ENCODE measurements at regions not wholly inside any gene's neighbourhood (a gene's known extent, or its start where the extent isn't known, plus 50 kb on each side); places are given as distances from the start of the nearest gene placed in this dataset.

- H3K14ac ChIP-seq (ENCODE audit: insufficient read length), result no peak overlapping the region
- CTCF ChIA-PET (ENCODE audit: partially characterized antibody), result interaction anchor here (0.6 to 2.8 kb wide), 4 partner anchors 18 to 116 kb away, joined by 3 to 11 read pairs (median 4); no protein-coding TSS in a partner anchor
- POLR2A ChIA-PET (ENCODE audit: partially characterized antibody), result interaction anchor here (0.9 to 1.0 kb wide), 2 partner anchors 15 to 21 kb away, joined by 3 read pairs; no protein-coding TSS in a partner anchor
- peak overlapping the region; percentile 22 for H4K91ac ChIP-seq (replicated peaks; ENCODE audit: insufficient read length, low read length)
- peak overlapping the region; percentile 53 to 83 for H3K4me2 ChIP-seq (ENCODE audit: insufficient read depth in 1 of 2, low read depth in 2 of 2, low read length in 2 of 2)
- DNase-seq (ENCODE audit: low read depth in 1 of 2, low spot score in 2 of 2) (peak in 1 of 2 experiments; percentile 48), FAIRE-seq (no peak)
- H3K18ac ChIP-seq (ENCODE audit: extremely low read depth, low read length), result no peak overlapping the region; the same call in 1 of the 2 replicates
- no peaks in the 10 kb centered on the region for H4K20me1 ChIP-seq (replicated peaks in 1 of 2; ENCODE audit: control insufficient read depth in 1 of 2, insufficient read depth in 2 of 2, low read length in 2 of 2)
- H3K56ac ChIP-seq (replicated peaks; ENCODE audit: insufficient read length, low read depth, low read length), result no peak overlapping the region
- no peak overlapping the region; the same call in 1 of the 2 replicates for H2AFZ ChIP-seq (ENCODE audit: low read length)
- no peaks in the 10 kb centered on the region for H3K79me2 ChIP-seq (ENCODE audit: control insufficient read depth in 1 of 2, insufficient read depth in 2 of 2, low read length in 2 of 2)
- H3K4me3 ChIP-seq (ENCODE audit: extremely low read depth in 1 of 4, insufficient read depth in 2 of 4, low read depth in 3 of 4, low read length in 4 of 4), result peak overlapping the region in 1 of 4 experiments; percentile 78; a peak in 2 of 8 replicates
- no peak overlapping the region for H3K4ac ChIP-seq (replicated peaks; ENCODE audit: insufficient read length, low read depth, low read length)
- no peak overlapping the region for H4K8ac ChIP-seq (ENCODE audit: extremely low read depth, insufficient read depth, low read length)
- peaks cover 3% of the 10 kb centered on the region; the same call in 1 of the 2 replicates for H3K23me2 ChIP-seq (ENCODE audit: low read depth, low read length)
- H3K9ac ChIP-seq (replicated peaks in 1 of 4; ENCODE audit: extremely low read depth in 1 of 4, low read depth in 3 of 4, low read length in 3 of 4), result no peak overlapping the region
- 71 to 100% methylated on average over 2 to 18 of the region's 18 CpGs for WGBS, 2 experiments (ENCODE audit: extremely low coverage in 1 of 2, insufficient coverage in 1 of 2, insufficient read length in 1 of 2, insufficient replicate concordance in 2 of 2, low coverage in 1 of 2, low lambda C conversion rate in 2 of 2, missing lambda C conversion rate in 1 of 2)
- no peak overlapping the region for H3K27ac ChIP-seq (ENCODE audit: low read depth, low read length)
- H2BK120ac ChIP-seq (replicated peaks; ENCODE audit: low read depth, low read length), result no peak overlapping the region
- H3K4me1 ChIP-seq (replicated peaks in 1 of 4; ENCODE audit: control insufficient read depth in 3 of 4, insufficient read depth in 4 of 4, low read length in 3 of 4), result peaks cover 0 to 8% (median 3%) of the 10 kb centered on the region in 4 experiments; a peak in 5 of 7 replicates
- H3K9me3 ChIP-seq (ENCODE audit: insufficient read depth in 2 of 2, low read depth in 1 of 2, low read length in 1 of 2), result no peaks in the 10 kb centered on the region
- peak overlapping the region; percentile 46; the same call in 1 of the 2 replicates for H2BK5ac ChIP-seq (ENCODE audit: low read depth, low read length)
- H3K36me3 ChIP-seq (ENCODE audit: control insufficient read depth in 2 of 4, insufficient read depth in 4 of 4, low read length in 3 of 4), result no peaks in the 10 kb centered on the region
- no peak overlapping the region for H4K5ac ChIP-seq (ENCODE audit: insufficient read length, low read depth, low read length)
- H3K79me1 ChIP-seq (ENCODE audit: low read depth, low read length), result no peaks in the 10 kb centered on the region; the same call in 1 of the 2 replicates
- no peak overlapping the region for H3K23ac ChIP-seq (ENCODE audit: insufficient read length)
- H3K27me3 ChIP-seq (replicated peaks in 1 of 4; ENCODE audit: control insufficient read depth in 3 of 4, extremely low read depth in 1 of 4, insufficient read depth in 3 of 4, low read length in 3 of 4), result no peaks in the 10 kb centered on the region
- TF ChIP-seq POLR2AphosphoS5 (IDR thresholded peaks at IDR 0.05; ENCODE audit: low read depth, low read length) (no peak), SRF (IDR thresholded peaks at IDR 0.05; ENCODE audit: low read depth, low read length) (no peak), SP2 (IDR thresholded peaks at IDR 0.05; ENCODE audit: low read length) (no peak), TCF12 (IDR thresholded peaks at IDR 0.05; ENCODE audit: low read depth, low read length) (no peak), RBBP5 (IDR thresholded peaks at IDR 0.05; ENCODE audit: borderline replicate concordance, low read depth, low read length) (no peak), POU5F1 (IDR thresholded peaks at IDR 0.05; ENCODE audit: low read depth, low read length) (no peak), EGR1 (IDR thresholded peaks at IDR 0.05; ENCODE audit: borderline replicate concordance, low read depth, low read length) (no peak)
- TF ChIP-seq, protein P1, sequence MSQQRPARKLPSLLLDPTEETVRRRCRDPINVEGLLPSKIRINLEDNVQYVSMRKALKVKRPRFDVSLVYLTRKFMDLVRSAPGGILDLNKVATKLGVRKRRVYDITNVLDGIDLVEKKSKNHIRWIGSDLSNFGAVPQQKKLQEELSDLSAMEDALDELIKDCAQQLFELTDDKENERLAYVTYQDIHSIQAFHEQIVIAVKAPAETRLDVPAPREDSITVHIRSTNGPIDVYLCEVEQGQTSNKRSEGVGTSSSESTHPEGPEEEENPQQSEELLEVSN (IDR thresholded peaks at IDR 0.05), result no peak
- H2BK12ac ChIP-seq (ENCODE audit: low read depth, low read length), result peak overlapping the region; percentile 31; the same call in 1 of the 2 replicates
- peak overlapping the region; percentile 76 for H2BK15ac ChIP-seq (ENCODE audit: low read length)
- 0 out of 2 replicates have a peak overlapping the region, but pooled peaks have one; percentile 3 for H2BK20ac ChIP-seq (ENCODE audit: low read length)
- no peak overlapping the region for H2AK5ac ChIP-seq (ENCODE audit: low read depth, low read length)
Observed at GRCh38 chr7:65250697-65251395, 122.8 kb upstream of the ZNF92 start.
